GM21515 (cell line): ENCODE measurements at regions not wholly inside any gene's neighbourhood (a gene's known extent, or its start where the extent isn't known, plus 50 kb on each side); places are given as distances from the start of the nearest gene placed in this dataset.

Experiments used
- ATAC-seq: cut with Tn5 transposase; IDR thresholded peaks from one replicate; pipeline ENCODE4 v1.9.1; 2021; ENCODE audit not compliant: unreplicated experiment

- no peak for ATAC-seq
Measured at GRCh38 chr2:106572541-106573450, 85.6 kb downstream of the CD8B2 start.

DNA sequence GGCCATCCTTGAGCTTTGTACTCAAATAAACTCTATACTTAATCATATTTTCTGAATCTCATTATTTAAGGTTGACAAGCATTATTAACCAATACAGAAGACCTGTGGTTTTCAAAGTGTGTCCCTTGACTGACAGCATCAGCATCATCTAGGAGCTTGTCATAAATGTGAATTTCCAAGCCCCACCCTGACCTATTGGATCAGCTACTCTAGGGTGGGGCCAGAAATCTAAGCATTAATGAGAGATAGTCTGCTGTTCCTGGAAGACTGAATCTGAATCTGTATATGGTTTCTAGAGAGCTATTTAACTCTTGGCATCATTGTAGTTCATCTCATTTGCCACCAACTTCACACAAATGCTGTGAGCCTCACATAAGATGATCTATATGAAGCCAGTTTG lies 86.6 kb downstream of the CD8B2 start:
- no peak for ATAC-seq

DNA sequence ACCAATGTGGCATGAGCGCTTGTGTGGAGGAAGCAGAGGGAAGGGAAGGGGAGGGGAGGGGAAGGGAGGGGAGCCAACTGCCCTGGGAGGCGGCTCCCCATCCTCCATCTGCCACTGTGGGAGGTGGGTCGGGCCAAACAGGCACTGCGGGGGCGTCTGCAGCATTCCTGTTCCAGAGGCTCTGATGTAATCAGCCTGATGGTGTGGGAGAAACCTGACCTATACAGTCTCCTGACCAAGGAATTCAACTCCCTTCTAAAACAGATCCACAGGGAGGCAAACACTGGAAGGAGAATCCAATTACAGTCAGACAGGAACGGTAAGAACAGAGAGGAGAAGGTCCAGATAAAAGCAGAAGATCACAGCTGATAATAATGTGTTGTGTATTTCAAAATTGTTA lies 88.8 kb downstream of the CD8B2 start:
- no peak for ATAC-seq

DNA sequence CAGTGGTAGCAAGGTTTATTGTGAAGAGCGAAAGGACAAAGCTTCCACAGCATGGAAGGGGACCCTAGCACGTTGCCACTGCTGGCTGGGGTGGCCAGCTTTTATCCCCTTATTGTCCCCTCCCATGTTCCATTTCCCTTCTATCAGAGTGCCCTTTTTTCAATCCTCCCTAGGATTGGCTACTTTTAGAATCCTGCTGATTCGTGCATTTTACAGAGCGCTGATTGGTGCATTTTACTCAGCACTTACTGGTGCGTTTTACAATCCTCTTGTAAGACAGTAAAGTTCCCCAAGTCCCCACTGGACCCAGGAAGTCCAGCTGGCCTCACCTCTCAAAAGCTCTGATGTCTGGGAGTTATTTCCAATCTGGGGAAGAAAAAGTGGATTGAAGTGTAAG lies 90.1 kb downstream of the CD8B2 start:
- no peak for ATAC-seq

GRCh38 chr2:106579750-106580197 lies 92.6 kb downstream of the CD8B2 start:
- ATAC-seq: no peak

DNA sequence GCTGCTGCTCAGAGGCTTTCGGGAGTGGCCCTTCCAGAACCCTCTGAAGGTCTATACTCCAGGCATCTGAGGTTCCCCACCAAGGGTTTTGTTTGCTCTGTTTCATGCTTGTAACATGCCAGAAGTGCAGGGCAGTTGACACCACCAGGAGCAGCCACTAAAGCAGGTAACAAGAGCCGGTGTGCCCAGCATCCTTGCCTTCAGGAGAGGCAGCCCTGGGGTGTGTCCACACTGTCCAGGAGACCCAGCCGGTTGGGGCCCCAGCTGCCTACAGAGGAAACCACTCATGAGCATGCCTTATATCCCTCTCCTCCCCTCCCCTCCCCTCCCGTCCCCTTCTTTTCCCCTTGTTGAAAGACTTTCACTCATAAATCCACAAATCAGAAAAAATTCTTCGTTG lies 93.1 kb downstream of the CD8B2 start:
- ATAC-seq: no peak

DNA sequence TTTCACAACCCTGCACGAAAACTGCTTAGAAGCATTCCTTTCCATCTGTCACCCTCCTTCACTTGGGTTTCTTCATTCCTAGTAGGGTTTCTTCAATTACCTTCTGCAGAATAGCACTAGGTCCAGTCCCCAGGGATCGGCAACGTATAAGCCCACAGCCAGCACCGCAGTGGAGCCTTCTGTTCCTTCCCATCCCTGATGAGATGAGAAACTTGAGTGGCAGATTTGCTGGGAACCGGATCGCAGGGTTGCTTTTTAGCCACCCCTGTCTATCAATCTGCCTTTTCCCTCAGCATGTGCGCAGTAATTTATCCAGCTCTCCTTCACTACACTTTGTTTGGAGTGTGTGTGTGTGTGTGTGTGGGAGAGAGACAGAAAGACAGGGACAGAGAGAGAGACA lies 94.2 kb downstream of the CD8B2 start:
- ATAC-seq: no peak

- ATAC-seq: no peak
Measured at GRCh38 chr2:106581755-106582147, 94.6 kb downstream of the CD8B2 start.

- ATAC-seq: peak; percentile 71
Measured at GRCh38 chr2:106582148-106583143, 95.3 kb downstream of the CD8B2 start.

DNA sequence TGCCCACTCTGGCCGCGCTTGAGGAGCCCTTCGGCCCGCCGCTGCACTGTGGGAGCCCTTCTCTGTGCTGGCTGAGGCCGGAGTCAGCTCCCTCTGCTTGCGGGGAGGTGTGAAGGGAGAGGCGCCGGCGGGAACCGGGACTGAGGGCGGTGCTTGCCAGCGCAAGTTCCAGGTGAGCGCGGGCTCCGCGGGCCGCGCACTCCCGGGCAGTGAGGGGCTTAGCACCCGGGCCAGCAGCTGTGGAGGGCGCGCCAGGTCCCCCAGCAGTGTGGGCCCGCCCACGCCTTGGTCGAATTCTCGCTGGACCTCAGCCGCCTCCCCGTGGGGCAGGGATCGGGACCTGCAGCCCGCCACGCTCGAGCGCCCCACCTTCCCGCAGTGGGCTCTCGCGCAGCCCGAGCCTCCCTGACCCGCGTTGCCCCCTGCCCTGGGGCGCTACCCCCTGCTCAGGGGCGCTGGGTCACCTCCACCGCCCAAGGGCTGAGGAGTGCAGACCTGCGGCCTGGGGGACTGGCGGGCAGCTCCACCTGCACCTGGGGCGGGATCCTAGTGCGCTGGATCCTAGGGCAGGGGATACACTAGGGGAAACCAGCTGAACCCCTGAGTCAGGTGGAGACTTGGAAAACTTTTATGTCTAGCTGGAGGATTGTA lies 97.3 kb downstream of the CD8B2 start:
- no peak for ATAC-seq

- no peak for ATAC-seq
Measured at GRCh38 chr2:106596844-106597243, 109.7 kb downstream of the CD8B2 start.

- no peak for ATAC-seq
Measured at GRCh38 chr2:106599540-106599939, 112.4 kb downstream of the CD8B2 start.

DNA sequence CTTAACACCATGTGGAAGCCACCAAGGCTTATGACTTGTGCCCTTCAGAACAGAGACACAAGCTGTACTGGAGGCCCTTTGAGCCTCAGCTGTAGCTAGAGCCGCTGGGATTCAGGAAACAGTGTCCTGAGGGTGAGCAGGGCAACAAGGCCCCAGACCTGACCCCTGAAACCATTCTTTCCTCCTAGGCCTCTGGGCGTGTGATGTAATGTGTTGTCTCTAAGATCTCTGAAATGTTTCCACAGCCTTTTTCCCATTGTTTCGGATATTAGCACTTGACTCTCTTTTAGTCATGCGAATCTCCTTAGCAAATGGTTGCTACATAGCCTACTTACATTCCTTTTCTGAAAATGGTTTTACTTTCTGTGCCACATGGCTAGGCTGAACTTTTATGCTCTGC lies 114.9 kb downstream of the CD8B2 start:
- no peak for ATAC-seq

DNA sequence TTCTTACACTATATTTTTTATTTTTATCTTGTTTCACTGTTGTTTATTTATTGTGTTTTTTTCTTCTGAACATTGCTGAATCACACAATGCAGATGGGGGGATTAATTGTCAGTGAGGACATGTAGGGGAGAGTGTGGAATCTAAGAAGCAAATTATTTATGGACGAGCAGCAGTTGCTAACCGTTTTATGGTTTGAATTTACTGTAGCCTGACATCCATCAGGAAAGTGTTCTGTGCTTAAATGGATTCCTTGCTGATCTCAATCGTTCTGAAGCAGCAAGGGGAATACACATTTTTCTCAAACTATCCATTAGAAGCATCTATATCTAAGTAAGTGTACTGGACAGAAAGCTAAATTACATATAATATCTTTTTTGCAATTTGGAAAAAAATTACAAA lies 119.5 kb downstream of the CD8B2 start:
- ATAC-seq: no peak

GRCh38 chr2:106607371-106607770 lies 120.2 kb downstream of the CD8B2 start:
- no peak for ATAC-seq

GRCh38 chr2:106609780-106610179 lies 122.6 kb downstream of the CD8B2 start:
- no peak for ATAC-seq

GRCh38 chr2:106614511-106615291 lies 127.5 kb downstream of the CD8B2 start:
- ATAC-seq: no peak

DNA sequence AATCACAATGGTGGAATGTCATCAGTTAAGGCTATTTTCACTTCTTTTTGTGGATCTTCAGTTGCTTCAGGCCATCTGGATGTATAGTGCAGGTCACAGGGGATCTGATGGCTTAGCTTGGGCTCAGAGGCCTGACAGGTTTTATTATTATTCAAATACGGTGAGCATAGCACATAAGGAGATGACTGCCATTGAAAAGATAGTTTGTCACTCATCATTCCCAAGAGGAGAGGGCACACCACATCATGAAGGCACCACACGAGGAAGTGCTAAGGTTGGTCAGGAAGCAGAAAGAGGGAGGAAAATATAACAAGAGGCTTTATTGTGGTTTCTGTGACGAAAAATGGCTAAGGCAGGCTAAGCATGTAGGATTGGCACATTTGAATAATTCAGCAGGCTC lies 131.4 kb downstream of the CD8B2 start:
- ATAC-seq: no peak

DNA sequence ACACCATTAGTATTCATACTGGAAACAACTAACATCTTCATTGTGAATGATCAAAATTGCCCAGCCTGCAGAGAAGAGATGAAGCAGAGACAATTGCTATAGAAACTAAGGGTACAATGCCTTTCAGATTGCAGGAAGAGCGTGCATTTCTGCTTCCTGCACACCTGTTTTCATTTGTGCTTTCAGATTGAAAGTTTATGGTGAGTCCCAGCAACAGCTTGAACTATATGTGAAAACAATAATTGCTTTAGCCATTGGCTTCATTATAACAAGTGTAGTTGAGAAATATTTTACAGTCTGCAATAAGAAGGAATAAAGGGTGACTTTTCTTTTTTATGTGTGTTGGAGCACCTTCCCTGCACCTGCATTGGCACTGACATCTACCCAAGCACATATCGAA lies 136.3 kb downstream of the CD8B2 start:
- no peak for ATAC-seq

DNA sequence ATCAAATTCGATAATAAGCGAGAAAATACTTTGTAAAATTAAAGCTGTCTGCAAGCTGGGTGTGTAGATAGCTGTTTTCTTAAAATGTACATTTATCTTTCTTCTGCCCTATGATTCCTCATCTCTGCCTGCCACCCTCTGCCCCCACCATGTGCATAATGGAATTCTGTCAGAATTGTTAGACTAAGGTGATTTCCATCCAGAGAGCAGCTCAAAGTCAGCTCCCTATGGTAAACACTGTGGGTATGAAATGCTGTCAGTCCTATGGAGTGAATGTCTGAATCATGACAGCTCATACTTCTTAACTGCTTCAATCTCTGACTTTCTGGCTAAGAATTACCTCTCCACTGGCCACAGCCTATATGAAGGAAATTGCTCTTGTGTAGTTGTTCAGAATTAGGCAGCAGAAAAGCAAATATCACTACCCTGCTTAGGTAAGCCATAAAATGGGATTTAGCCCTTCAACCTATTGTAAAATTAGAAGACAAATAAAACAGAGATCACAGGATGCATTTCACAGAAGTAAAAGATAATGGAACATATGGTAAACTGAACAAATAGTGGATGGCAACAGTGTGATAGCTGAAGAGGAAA lies 137.7 kb downstream of the CD8B2 start:
- ATAC-seq: no peak
